ENCODE measurements at regions not wholly inside any gene's neighbourhood (a gene's known extent, or its start where the extent isn't known, plus 50 kb on each side); places are given as distances from the start of the nearest gene placed in this dataset.
"Not testable (repeated sequence)": the region's sequence is repeated elsewhere in the genome, so short reads cannot be mapped to it uniquely, and the experiment has no call there.

- TF ChIP-seq, protein P1, sequence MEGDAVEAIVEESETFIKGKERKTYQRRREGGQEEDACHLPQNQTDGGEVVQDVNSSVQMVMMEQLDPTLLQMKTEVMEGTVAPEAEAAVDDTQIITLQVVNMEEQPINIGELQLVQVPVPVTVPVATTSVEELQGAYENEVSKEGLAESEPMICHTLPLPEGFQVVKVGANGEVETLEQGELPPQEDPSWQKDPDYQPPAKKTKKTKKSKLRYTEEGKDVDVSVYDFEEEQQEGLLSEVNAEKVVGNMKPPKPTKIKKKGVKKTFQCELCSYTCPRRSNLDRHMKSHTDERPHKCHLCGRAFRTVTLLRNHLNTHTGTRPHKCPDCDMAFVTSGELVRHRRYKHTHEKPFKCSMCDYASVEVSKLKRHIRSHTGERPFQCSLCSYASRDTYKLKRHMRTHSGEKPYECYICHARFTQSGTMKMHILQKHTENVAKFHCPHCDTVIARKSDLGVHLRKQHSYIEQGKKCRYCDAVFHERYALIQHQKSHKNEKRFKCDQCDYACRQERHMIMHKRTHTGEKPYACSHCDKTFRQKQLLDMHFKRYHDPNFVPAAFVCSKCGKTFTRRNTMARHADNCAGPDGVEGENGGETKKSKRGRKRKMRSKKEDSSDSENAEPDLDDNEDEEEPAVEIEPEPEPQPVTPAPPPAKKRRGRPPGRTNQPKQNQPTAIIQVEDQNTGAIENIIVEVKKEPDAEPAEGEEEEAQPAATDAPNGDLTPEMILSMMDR (IDR thresholded peaks at IDR 0.05) = not testable (repeated sequence)
- TF ChIP-seq POLR2A (IDR thresholded peaks at IDR 0.05) = not testable (repeated sequence)
Measured at GRCh38 chrX:43451976-43452686, 204.0 kb upstream of the MAOA start.
